ENCODE measurements at regions not wholly inside any gene's neighbourhood (a gene's known extent, or its start where the extent isn't known, plus 50 kb on each side); places are given as distances from the start of the nearest gene placed in this dataset.

- Histone ChIP-seq H3K36me3 (ENCODE audit: insufficient read depth, low read length) (no peaks in the 10 kb centered on the region), H3K27me3 (ENCODE audit: control insufficient read depth, insufficient read depth, low read length) (no peaks in the 10 kb centered on the region), H3K4me3 (ENCODE audit: low read length) (no peak overlapping the region), H3K4me2 (ENCODE audit: low read length) (no peak overlapping the region), H3K9me3 (replicated peaks; ENCODE audit: low read length) (no peaks in the 10 kb centered on the region), H3K9ac (ENCODE audit: low read depth, low read length) (no peak overlapping the region), H3K4me1 (ENCODE audit: control insufficient read depth, insufficient read depth, low read length) (no peaks in the 10 kb centered on the region)
These were observed 517.6 kb upstream of the CCDC179 start for GRCh38 chr11:23377909-23378308.

GRCh38 chr11:23391031-23391430 lies 530.8 kb upstream of the CCDC179 start:
- no peak overlapping the region for H3K4me3 ChIP-seq (ENCODE audit: low read length)
- H3K4me2 ChIP-seq (ENCODE audit: low read length), result no peak overlapping the region
- H3K27me3 ChIP-seq (ENCODE audit: control insufficient read depth, insufficient read depth, low read length), result no peaks in the 10 kb centered on the region
- no peak overlapping the region for H3K9ac ChIP-seq (ENCODE audit: low read depth, low read length)
- peaks cover 3% of the 10 kb centered on the region for H3K9me3 ChIP-seq (replicated peaks; ENCODE audit: low read length)
- H3K36me3 ChIP-seq (ENCODE audit: insufficient read depth, low read length), result no peaks in the 10 kb centered on the region
- H3K4me1 ChIP-seq (ENCODE audit: control insufficient read depth, insufficient read depth, low read length), result no peaks in the 10 kb centered on the region

GRCh38 chr11:23398052-23398451 lies 537.8 kb upstream of the CCDC179 start:
- Histone ChIP-seq H3K4me2 (ENCODE audit: low read length) (no peak overlapping the region), H3K9me3 (replicated peaks; ENCODE audit: low read length) (peaks cover 5% of the 10 kb centered on the region), H3K4me3 (ENCODE audit: low read length) (no peak overlapping the region), H3K9ac (ENCODE audit: low read depth, low read length) (no peak overlapping the region), H3K27me3 (ENCODE audit: control insufficient read depth, insufficient read depth, low read length) (no peaks in the 10 kb centered on the region), H3K4me1 (ENCODE audit: control insufficient read depth, insufficient read depth, low read length) (no peaks in the 10 kb centered on the region), H3K36me3 (ENCODE audit: insufficient read depth, low read length) (no peaks in the 10 kb centered on the region)

- H3K4me3 ChIP-seq (ENCODE audit: low read length), result no peak overlapping the region
- H3K4me1 ChIP-seq (ENCODE audit: control insufficient read depth, insufficient read depth, low read length), result no peaks in the 10 kb centered on the region
- H3K27me3 ChIP-seq (ENCODE audit: control insufficient read depth, insufficient read depth, low read length), result no peaks in the 10 kb centered on the region
- no peak overlapping the region for H3K9ac ChIP-seq (ENCODE audit: low read depth, low read length)
- H3K4me2 ChIP-seq (ENCODE audit: low read length), result no peak overlapping the region
- peaks cover 2% of the 10 kb centered on the region for H3K9me3 ChIP-seq (replicated peaks; ENCODE audit: low read length)
- H3K36me3 ChIP-seq (ENCODE audit: insufficient read depth, low read length), result no peaks in the 10 kb centered on the region
These were observed 539.7 kb upstream of the CCDC179 start for GRCh38 chr11:23399995-23400394.

- Histone ChIP-seq H3K4me3 (ENCODE audit: low read length) (no peak overlapping the region), H3K36me3 (ENCODE audit: insufficient read depth, low read length) (no peaks in the 10 kb centered on the region), H3K27me3 (ENCODE audit: control insufficient read depth, insufficient read depth, low read length) (no peaks in the 10 kb centered on the region), H3K4me2 (ENCODE audit: low read length) (no peak overlapping the region), H3K4me1 (ENCODE audit: control insufficient read depth, insufficient read depth, low read length) (no peaks in the 10 kb centered on the region), H3K9me3 (replicated peaks; ENCODE audit: low read length) (peaks cover 2% of the 10 kb centered on the region), H3K9ac (ENCODE audit: low read depth, low read length) (no peak overlapping the region)
These were observed 543.2 kb upstream of the CCDC179 start for GRCh38 chr11:23403210-23404185.

- H3K4me1 ChIP-seq (ENCODE audit: control insufficient read depth, insufficient read depth, low read length), result no peaks in the 10 kb centered on the region
- no peaks in the 10 kb centered on the region for H3K27me3 ChIP-seq (ENCODE audit: control insufficient read depth, insufficient read depth, low read length)
- H3K9ac ChIP-seq (ENCODE audit: low read depth, low read length), result no peak overlapping the region
- no peak overlapping the region for H3K4me3 ChIP-seq (ENCODE audit: low read length)
- H3K4me2 ChIP-seq (ENCODE audit: low read length), result no peak overlapping the region
- no peaks in the 10 kb centered on the region for H3K36me3 ChIP-seq (ENCODE audit: insufficient read depth, low read length)
- peaks cover 2% of the 10 kb centered on the region for H3K9me3 ChIP-seq (replicated peaks; ENCODE audit: low read length)
These were observed 544.2 kb upstream of the CCDC179 start for GRCh38 chr11:23404225-23405160.

- Histone ChIP-seq H3K4me2 (ENCODE audit: low read length) (no peak overlapping the region), H3K4me1 (ENCODE audit: control insufficient read depth, insufficient read depth, low read length) (no peaks in the 10 kb centered on the region), H3K27me3 (ENCODE audit: control insufficient read depth, insufficient read depth, low read length) (no peaks in the 10 kb centered on the region), H3K9ac (ENCODE audit: low read depth, low read length) (no peak overlapping the region), H3K4me3 (ENCODE audit: low read length) (no peak overlapping the region), H3K36me3 (ENCODE audit: insufficient read depth, low read length) (no peaks in the 10 kb centered on the region), H3K9me3 (replicated peaks; ENCODE audit: low read length) (peaks cover 2% of the 10 kb centered on the region)
These were observed 545.2 kb upstream of the CCDC179 start for GRCh38 chr11:23405350-23405937.

GRCh38 chr11:23406131-23406819 lies 546.0 kb upstream of the CCDC179 start:
- no peaks in the 10 kb centered on the region for H3K27me3 ChIP-seq (ENCODE audit: control insufficient read depth, insufficient read depth, low read length)
- H3K9ac ChIP-seq (ENCODE audit: low read depth, low read length), result no peak overlapping the region
- H3K9me3 ChIP-seq (replicated peaks; ENCODE audit: low read length), result peaks cover 2% of the 10 kb centered on the region
- no peak overlapping the region for H3K4me3 ChIP-seq (ENCODE audit: low read length)
- H3K4me1 ChIP-seq (ENCODE audit: control insufficient read depth, insufficient read depth, low read length), result no peaks in the 10 kb centered on the region
- H3K36me3 ChIP-seq (ENCODE audit: insufficient read depth, low read length), result no peaks in the 10 kb centered on the region
- no peak overlapping the region for H3K4me2 ChIP-seq (ENCODE audit: low read length)

- H3K4me3 ChIP-seq (ENCODE audit: low read length), result no peak overlapping the region
- no peaks in the 10 kb centered on the region for H3K36me3 ChIP-seq (ENCODE audit: insufficient read depth, low read length)
- no peak overlapping the region for H3K9ac ChIP-seq (ENCODE audit: low read depth, low read length)
These were observed 552.8 kb upstream of the CCDC179 start for GRCh38 chr11:23413057-23413456.

GRCh38 chr11:23423104-23423503 lies 562.8 kb upstream of the CCDC179 start:
- no peaks in the 10 kb centered on the region for H3K9me3 ChIP-seq (replicated peaks; ENCODE audit: low read length)
- H3K36me3 ChIP-seq (ENCODE audit: insufficient read depth, low read length), result no peaks in the 10 kb centered on the region
- H3K4me1 ChIP-seq (ENCODE audit: control insufficient read depth, insufficient read depth, low read length), result no peaks in the 10 kb centered on the region
- H3K9ac ChIP-seq (ENCODE audit: low read depth, low read length), result no peak overlapping the region
- no peak overlapping the region for H3K4me2 ChIP-seq (ENCODE audit: low read length)
- H3K27me3 ChIP-seq (ENCODE audit: control insufficient read depth, insufficient read depth, low read length), result no peaks in the 10 kb centered on the region
- no peak overlapping the region for H3K4me3 ChIP-seq (ENCODE audit: low read length)

More at GRCh38 chr11:23413057-23413456, 552.8 kb upstream of the CCDC179 start:
- no peak overlapping the region for H3K4me2 ChIP-seq (ENCODE audit: low read length)
- no peaks in the 10 kb centered on the region for H3K9me3 ChIP-seq (replicated peaks; ENCODE audit: low read length)
- no peaks in the 10 kb centered on the region for H3K4me1 ChIP-seq (ENCODE audit: control insufficient read depth, insufficient read depth, low read length)
- no peaks in the 10 kb centered on the region for H3K27me3 ChIP-seq (ENCODE audit: control insufficient read depth, insufficient read depth, low read length)

GRCh38 chr11:23423656-23424055 lies 563.4 kb upstream of the CCDC179 start:
- Histone ChIP-seq H3K27me3 (ENCODE audit: control insufficient read depth, insufficient read depth, low read length) (no peaks in the 10 kb centered on the region), H3K9me3 (replicated peaks; ENCODE audit: low read length) (no peaks in the 10 kb centered on the region), H3K9ac (ENCODE audit: low read depth, low read length) (no peak overlapping the region), H3K36me3 (ENCODE audit: insufficient read depth, low read length) (no peaks in the 10 kb centered on the region), H3K4me3 (ENCODE audit: low read length) (no peak overlapping the region), H3K4me2 (ENCODE audit: low read length) (no peak overlapping the region), H3K4me1 (ENCODE audit: control insufficient read depth, insufficient read depth, low read length) (no peaks in the 10 kb centered on the region)

Measured in skeletal muscle satellite cell (primary cell).